ENCODE measurements at regions not wholly inside any gene's neighbourhood (a gene's known extent, or its start where the extent isn't known, plus 50 kb on each side); places are given as distances from the start of the nearest gene placed in this dataset.

DNA sequence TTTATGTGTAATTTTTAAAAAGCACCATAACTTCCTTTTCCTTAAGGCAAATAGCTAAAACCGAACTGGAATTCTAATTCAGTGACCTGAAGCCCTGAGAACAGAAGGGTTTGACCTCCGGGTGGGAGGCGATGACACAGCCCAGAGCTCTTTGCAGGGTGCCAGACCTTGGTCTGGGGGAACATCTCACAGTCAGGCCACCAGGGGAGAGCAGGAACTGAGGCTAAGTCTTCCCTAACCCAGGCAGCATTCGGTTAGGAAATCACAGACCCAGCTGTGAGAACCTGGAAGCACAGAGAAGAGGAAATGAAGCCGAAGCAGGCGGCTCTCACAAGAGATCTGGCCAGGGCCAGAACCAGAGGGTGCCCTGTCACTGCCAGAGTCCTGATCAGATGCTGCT is 444.8 kb downstream of the TTLL7 start:
- H3K79me2 ChIP-seq, result no peaks in the 10 kb centered on the region
- H3K9ac ChIP-seq, result no peak overlapping the region
- H3K4me3 ChIP-seq (ENCODE audit: low read depth, low read length), result no peak overlapping the region
- H3K36me3 ChIP-seq (ENCODE audit: control insufficient read depth, insufficient read depth, low read length), result no peaks in the 10 kb centered on the region
- no peak overlapping the region for H2AFZ ChIP-seq
- no peak overlapping the region for H3K4me2 ChIP-seq (ENCODE audit: low read length)
- H3K4me1 ChIP-seq, result no peaks in the 10 kb centered on the region
- no peaks in the 10 kb centered on the region for H3K27me3 ChIP-seq (ENCODE audit: control insufficient read depth, insufficient read depth, low read length)
- H3K27ac ChIP-seq, result no peak overlapping the region
- TF ChIP-seq CTCF (IDR thresholded peaks at IDR 0.05), result no peak
- H3K9me3 ChIP-seq (ENCODE audit: control insufficient read depth, low read length), result no peaks in the 10 kb centered on the region

GRCh38 chr1:83552820-83553219 is 446.1 kb downstream of the TTLL7 start:
- H3K9ac ChIP-seq, result no peak overlapping the region
- no peaks in the 10 kb centered on the region for H3K4me1 ChIP-seq
- H3K4me2 ChIP-seq (ENCODE audit: low read length), result no peak overlapping the region

DNA sequence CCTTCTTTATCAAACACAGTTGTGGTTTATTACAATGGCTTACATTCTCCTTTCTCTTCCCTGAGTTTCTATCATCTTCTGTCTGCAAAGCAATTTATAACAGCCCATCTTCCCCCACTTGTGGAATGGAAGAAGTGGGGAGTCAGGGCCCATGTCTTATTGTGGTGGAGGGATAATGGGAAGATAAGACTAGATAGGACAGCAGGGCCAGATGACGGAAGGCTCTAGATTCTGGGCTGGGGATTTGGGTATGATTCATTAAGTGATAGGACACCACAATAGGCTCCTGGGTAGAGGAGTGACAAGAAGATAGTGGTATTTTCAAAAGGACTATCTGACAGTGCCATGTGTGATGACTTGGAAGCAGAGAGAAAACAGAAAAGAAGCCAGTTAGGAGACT is 450.6 kb downstream of the TTLL7 start:
- Histone ChIP-seq H3K9me3 (ENCODE audit: control insufficient read depth, low read length) (no peaks in the 10 kb centered on the region), H3K4me3 (ENCODE audit: low read depth, low read length) (no peak overlapping the region), H3K36me3 (ENCODE audit: control insufficient read depth, insufficient read depth, low read length) (no peaks in the 10 kb centered on the region), H3K79me2 (no peaks in the 10 kb centered on the region), H3K4me2 (ENCODE audit: low read length) (no peak overlapping the region), H3K4me1 (peaks cover 13% of the 10 kb centered on the region), H3K9ac (no peak overlapping the region), H3K27ac (no peak overlapping the region), H3K27me3 (ENCODE audit: control insufficient read depth, insufficient read depth, low read length) (no peaks in the 10 kb centered on the region), H2AFZ (no peak overlapping the region)
- TF ChIP-seq CTCF (IDR thresholded peaks at IDR 0.05), result no peak

More at GRCh38 chr1:83552820-83553219, 446.1 kb downstream of the TTLL7 start:
- Histone ChIP-seq H3K27ac (no peak overlapping the region), H3K4me3 (ENCODE audit: low read depth, low read length) (no peak overlapping the region), H2AFZ (no peak overlapping the region), H3K27me3 (ENCODE audit: control insufficient read depth, insufficient read depth, low read length) (no peaks in the 10 kb centered on the region), H3K36me3 (ENCODE audit: control insufficient read depth, insufficient read depth, low read length) (no peaks in the 10 kb centered on the region), H3K79me2 (no peaks in the 10 kb centered on the region), H3K9me3 (ENCODE audit: control insufficient read depth, low read length) (no peaks in the 10 kb centered on the region)
- no peak for TF ChIP-seq CTCF (IDR thresholded peaks at IDR 0.05)

GRCh38 chr1:83547901-83548300 is 451.0 kb downstream of the TTLL7 start:
- Histone ChIP-seq H2AFZ (no peak overlapping the region), H3K9me3 (ENCODE audit: control insufficient read depth, low read length) (no peaks in the 10 kb centered on the region), H3K27ac (no peak overlapping the region), H3K4me3 (ENCODE audit: low read depth, low read length) (no peak overlapping the region), H3K4me1 (peaks cover 13% of the 10 kb centered on the region), H3K4me2 (ENCODE audit: low read length) (no peak overlapping the region), H3K9ac (no peak overlapping the region), H3K27me3 (ENCODE audit: control insufficient read depth, insufficient read depth, low read length) (no peaks in the 10 kb centered on the region), H3K79me2 (no peaks in the 10 kb centered on the region), H3K36me3 (ENCODE audit: control insufficient read depth, insufficient read depth, low read length) (no peaks in the 10 kb centered on the region)
- no peak for TF ChIP-seq CTCF (IDR thresholded peaks at IDR 0.05)

GRCh38 chr1:83546874-83547273 is 452.1 kb downstream of the TTLL7 start:
- H3K27me3 ChIP-seq (ENCODE audit: control insufficient read depth, insufficient read depth, low read length), result no peaks in the 10 kb centered on the region
- no peak for TF ChIP-seq CTCF (IDR thresholded peaks at IDR 0.05)
- peaks cover 13% of the 10 kb centered on the region for H3K4me1 ChIP-seq
- no peak overlapping the region for H3K4me2 ChIP-seq (ENCODE audit: low read length)
- no peak overlapping the region for H3K4me3 ChIP-seq (ENCODE audit: low read depth, low read length)
- no peak overlapping the region for H2AFZ ChIP-seq
- no peak overlapping the region for H3K9ac ChIP-seq
- no peaks in the 10 kb centered on the region for H3K36me3 ChIP-seq (ENCODE audit: control insufficient read depth, insufficient read depth, low read length)
- H3K27ac ChIP-seq, result no peak overlapping the region
- no peaks in the 10 kb centered on the region for H3K9me3 ChIP-seq (ENCODE audit: control insufficient read depth, low read length)
- no peaks in the 10 kb centered on the region for H3K79me2 ChIP-seq

Measured in parathyroid adenoma (tissue), 2 donors.